B cell (primary cell): ENCODE measurements at regions not wholly inside any gene's neighbourhood (a gene's known extent, or its start where the extent isn't known, plus 50 kb on each side); places are given as distances from the start of the nearest gene placed in this dataset.

Experiments
- EZH2 ChIP-seq: IDR thresholded peaks from 2 replicates; pipeline ENCODE4 v1.6.1; 2012; ENCODE audit warnings: borderline replicate concordance, low read depth, mild to moderate bottlenecking, moderate library complexity, low read length; ENCODE audit not compliant: insufficient read depth, poor library complexity, severe bottlenecking
- TF ChIP-seq, protein P1 (sequence below): fragments of 200-600 bp; IDR thresholded peaks from one replicate; pipeline ENCODE4 v1.8.0; 2022; ENCODE audit warnings: antibody characterized with exemption, mild to moderate bottlenecking

DNA sequence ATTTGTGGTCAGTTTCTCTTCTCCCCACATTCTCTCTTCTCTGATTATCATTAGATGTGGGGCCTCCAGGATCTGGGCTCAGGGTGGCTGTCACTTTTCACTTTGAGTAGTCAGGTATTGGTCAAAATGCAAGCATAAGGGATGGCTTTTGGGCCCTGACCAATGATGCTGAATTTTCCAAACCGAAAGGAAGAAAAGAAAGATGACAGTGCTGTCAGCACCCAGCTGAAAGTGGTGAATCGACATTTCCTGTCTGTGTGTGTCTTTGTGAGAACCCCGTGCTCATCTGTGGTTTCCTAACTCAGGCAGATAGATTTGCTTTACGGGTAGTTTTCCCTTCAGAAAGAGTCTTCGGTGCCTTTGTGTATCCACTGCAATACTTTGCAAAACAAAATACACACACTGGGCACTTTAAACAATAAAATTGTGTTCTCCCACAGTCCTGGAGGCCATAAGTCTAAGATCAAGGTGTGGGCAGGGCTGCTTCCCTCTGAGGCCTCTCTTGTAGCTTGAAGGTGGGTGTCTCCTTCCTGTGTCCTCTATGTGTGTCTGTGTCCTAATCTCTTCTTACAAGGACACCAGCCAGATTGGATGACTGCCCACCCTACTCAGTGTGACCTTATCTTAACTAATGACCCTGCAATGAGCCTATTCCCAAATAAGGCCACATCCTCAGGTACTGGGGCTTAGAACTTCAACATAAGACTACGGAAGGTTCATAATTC lies 274.8 kb upstream of the AJAP1 start:
- TF ChIP-seq, protein P1, sequence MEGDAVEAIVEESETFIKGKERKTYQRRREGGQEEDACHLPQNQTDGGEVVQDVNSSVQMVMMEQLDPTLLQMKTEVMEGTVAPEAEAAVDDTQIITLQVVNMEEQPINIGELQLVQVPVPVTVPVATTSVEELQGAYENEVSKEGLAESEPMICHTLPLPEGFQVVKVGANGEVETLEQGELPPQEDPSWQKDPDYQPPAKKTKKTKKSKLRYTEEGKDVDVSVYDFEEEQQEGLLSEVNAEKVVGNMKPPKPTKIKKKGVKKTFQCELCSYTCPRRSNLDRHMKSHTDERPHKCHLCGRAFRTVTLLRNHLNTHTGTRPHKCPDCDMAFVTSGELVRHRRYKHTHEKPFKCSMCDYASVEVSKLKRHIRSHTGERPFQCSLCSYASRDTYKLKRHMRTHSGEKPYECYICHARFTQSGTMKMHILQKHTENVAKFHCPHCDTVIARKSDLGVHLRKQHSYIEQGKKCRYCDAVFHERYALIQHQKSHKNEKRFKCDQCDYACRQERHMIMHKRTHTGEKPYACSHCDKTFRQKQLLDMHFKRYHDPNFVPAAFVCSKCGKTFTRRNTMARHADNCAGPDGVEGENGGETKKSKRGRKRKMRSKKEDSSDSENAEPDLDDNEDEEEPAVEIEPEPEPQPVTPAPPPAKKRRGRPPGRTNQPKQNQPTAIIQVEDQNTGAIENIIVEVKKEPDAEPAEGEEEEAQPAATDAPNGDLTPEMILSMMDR, result no peak
- no peak for TF ChIP-seq EZH2
